ENCODE measurements at regions not wholly inside any gene's neighbourhood (a gene's known extent, or its start where the extent isn't known, plus 50 kb on each side); places are given as distances from the start of the nearest gene placed in this dataset.

DNA sequence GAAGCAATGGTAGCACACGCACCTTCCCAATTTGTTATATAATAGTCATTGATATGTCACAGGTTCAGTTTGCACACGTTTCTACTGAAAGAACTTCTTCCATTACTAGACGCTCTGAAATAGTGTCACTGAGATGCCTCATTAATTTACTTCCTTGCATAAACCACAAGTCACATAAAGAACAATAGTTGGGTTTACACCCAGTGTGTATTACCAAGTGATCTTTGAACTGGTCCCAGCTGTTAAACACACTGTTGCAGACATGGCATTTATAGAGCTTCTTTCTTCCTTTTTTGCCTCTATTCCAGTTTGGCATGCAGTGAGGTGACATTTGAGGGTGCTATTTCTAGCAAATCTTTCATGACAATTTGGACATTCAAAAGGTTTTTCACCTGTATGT is 245.3 kb downstream of the EPM2A start:
- in situ Hi-C loops (cut with HindIII; ENCODE audit: low pct_unique_long_range_greater_than_20kb, low sequenced_read_pairs) = no loop called here
- no peak for TF ChIP-seq JUND (IDR thresholded peaks at IDR 0.05; ENCODE audit: low read depth)
- DNase-seq (ENCODE audit: low read depth in 1 of 2, low spot score in 1 of 2) = no peak

DNA sequence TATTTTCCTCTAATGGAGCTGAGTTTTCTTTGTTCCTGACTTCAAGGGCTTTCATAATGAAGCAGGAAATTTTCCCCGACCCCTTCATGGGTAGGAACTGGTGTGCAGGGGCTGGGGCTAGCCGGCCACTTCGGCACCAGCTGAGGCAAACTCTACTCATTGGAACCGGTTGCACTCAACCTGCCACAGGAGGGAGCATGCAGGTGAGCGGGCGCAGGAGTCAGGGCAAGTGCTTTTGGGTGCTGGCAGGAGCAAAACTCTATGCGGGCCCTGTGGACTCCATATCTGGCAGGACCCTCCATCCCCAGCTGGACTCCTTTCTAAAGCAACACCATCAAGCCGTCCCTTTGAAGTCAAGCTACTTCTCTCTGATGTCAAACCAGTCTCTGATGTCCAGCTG is 244.2 kb downstream of the EPM2A start:
- in situ Hi-C loops (cut with HindIII; ENCODE audit: low pct_unique_long_range_greater_than_20kb, low sequenced_read_pairs) = no loop called here
- no peak for TF ChIP-seq JUND (IDR thresholded peaks at IDR 0.05; ENCODE audit: low read depth)
- DNase-seq (ENCODE audit: low read depth in 1 of 2, low spot score in 1 of 2) = peak in 1 of 2 experiments; percentile 33

DNA sequence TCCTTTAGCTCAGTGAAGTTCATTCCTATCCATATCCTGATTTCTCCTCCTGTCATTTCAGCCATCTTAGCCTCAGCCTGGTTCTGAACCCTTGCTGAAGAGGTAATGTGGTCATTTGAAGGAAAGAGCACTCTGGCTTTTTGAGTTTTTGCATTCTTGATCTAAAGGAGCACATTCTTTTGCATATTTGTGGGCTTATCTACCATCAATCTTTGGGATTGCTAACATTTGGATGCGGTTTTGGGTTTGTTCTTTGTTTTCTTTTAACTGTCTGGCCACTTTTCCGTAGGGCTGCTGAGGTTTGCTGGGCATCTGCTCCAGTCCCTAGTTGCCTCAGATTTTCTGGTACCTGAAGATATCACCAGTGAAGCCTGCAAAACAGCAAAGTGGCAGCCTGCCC is 238.3 kb downstream of the EPM2A start:
- no peak for TF ChIP-seq JUND (IDR thresholded peaks at IDR 0.05; ENCODE audit: low read depth)
- DNase-seq (ENCODE audit: low read depth in 1 of 2, low spot score in 1 of 2) = no peak
- in situ Hi-C loops (cut with HindIII; ENCODE audit: low pct_unique_long_range_greater_than_20kb, low sequenced_read_pairs) = no loop called here

DNA sequence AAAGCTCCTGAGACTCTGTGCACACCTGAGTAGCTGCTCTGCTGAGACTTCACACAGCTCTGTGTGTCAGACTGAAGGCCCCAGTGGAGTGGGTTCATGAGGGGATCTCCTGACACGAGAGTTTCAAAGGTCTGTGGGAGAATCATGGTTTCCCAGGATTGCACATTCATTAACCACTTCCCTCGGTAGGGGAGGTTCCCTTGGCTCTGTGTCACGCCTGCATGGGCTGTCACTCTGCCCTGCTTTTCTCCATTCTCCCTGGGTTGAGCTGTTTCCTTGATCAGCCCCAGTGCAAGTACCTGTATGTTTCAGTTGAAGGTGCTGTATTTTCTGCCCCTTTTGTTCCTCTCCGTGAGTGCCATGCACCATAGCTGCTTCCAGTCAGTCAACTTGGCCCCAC is 236.9 kb downstream of the EPM2A start:
- TF ChIP-seq JUND (IDR thresholded peaks at IDR 0.05; ENCODE audit: low read depth) = no peak
- DNase-seq (ENCODE audit: low read depth in 1 of 2, low spot score in 1 of 2) = no peak
- in situ Hi-C loops (cut with HindIII; ENCODE audit: low pct_unique_long_range_greater_than_20kb, low sequenced_read_pairs) = no loop called here

DNA sequence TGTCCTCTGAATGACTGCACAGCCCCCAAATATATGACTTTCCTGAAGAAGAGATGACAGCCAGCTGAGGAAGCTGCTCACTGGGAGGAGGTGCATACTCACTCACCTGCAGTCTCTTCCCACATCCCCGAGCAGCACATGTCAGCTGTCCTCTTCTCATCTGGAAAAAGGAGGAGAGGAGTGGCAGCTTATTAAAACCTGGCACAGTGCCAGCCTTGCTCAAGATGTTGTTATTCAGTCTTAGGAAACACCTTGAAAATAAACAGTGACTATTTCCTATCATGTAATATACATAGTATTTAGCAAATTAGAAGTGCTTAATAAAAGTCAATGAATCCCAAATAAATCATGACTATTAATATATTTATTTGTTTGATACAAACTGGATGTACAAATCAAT is 232.9 kb downstream of the EPM2A start:
- peak in 1 of 2 experiments; percentile 25 for DNase-seq (ENCODE audit: low read depth in 1 of 2, low spot score in 1 of 2)

DNA sequence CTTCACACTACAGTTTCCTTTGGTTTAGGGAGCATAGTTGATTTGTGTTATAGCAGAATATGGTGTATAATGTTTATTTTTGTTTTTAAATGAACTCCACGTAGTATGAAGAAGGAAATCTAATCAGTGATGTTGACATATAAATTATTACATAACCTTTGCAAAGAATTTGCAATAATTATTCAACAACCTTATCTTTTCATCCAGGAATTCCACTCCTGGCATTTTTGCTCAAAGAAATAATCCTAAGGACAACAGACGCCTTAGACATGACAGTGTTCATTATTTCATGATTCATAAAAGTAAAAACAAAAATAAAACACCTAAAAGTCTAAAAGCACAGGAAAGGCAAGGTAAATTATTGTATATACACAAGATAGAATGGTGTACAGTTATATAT is 229.2 kb downstream of the EPM2A start:
- TF ChIP-seq JUND (IDR thresholded peaks at IDR 0.05; ENCODE audit: low read depth) = no peak
- in situ Hi-C loops (cut with HindIII; ENCODE audit: low pct_unique_long_range_greater_than_20kb, low sequenced_read_pairs) = no loop called here
- DNase-seq (ENCODE audit: low read depth in 1 of 2, low spot score in 1 of 2) = peak in 1 of 2 experiments; percentile 35

More for the DNA sequence above, 232.9 kb downstream of the EPM2A start:
- in situ Hi-C loops (cut with HindIII; ENCODE audit: low pct_unique_long_range_greater_than_20kb, low sequenced_read_pairs) = no loop called here
- TF ChIP-seq JUND (IDR thresholded peaks at IDR 0.05; ENCODE audit: low read depth) = no peak

DNA sequence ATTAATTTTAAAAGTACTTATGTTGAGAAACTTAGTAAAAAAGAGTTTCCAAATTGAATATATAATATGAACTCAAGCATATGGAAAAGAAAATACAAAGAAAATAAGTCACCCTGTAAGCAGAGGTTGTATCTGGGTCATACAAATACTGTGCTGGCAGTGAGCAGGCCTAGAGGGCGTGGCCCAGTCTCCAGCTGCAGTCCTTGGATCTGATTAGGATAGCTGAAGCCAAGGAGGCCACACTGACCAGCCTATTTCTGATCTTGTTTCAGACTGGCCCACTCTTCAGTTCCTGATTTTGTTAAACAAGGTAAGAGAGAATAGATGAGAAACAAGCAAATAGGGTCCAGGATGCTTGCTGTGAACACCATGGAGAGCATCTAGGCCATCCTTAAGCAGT is 228.8 kb downstream of the EPM2A start:
- no peak for TF ChIP-seq JUND (IDR thresholded peaks at IDR 0.05; ENCODE audit: low read depth)
- peak in 1 of 2 experiments; percentile 10 for DNase-seq (ENCODE audit: low read depth in 1 of 2, low spot score in 1 of 2)
- in situ Hi-C loops (cut with HindIII; ENCODE audit: low pct_unique_long_range_greater_than_20kb, low sequenced_read_pairs) = no loop called here

DNA sequence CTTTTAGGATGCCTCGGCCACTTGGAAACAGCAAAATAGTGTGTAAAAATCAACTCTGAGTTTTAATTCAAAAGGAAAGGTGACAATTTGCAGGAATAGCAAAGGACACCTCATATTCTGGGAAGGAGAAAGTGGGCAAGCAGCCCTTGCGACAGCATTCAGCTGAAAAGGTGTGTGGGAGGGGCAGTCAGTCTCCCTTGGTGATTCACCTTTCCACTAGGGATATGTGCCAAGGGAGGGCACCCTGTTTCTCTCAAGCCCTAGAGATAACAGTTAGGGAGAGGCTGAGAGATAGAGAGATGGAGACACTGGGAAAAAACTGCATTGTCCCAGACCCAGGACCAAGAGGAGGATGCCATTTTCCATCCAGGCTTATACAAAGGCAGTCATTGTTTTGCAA is 228.1 kb downstream of the EPM2A start:
- DNase-seq (ENCODE audit: low read depth in 1 of 2, low spot score in 1 of 2) = no peak
- in situ Hi-C loops (cut with HindIII; ENCODE audit: low pct_unique_long_range_greater_than_20kb, low sequenced_read_pairs) = no loop called here
- TF ChIP-seq JUND (IDR thresholded peaks at IDR 0.05; ENCODE audit: low read depth) = no peak

DNA sequence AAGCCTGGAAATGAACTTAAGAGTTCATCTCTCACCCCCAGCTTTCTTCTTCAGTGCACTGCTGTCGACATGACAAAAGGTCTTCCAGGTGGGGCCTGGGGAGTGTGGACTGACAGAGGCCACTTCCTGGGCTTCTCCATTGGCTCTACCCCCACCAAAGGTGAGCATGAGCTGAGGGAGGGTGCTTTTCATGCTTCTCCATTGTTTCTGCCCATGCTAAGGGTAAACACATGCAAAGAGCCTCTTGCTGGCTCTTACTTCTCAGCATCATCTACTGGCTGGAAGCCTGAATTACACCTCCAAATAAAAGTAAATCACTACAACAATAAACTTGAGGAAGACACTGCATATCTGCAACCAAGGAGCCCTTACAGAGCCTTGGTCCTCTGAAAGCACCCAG is 227.2 kb downstream of the EPM2A start:
- in situ Hi-C loops (cut with HindIII; ENCODE audit: low pct_unique_long_range_greater_than_20kb, low sequenced_read_pairs) = no loop called here
- TF ChIP-seq JUND (IDR thresholded peaks at IDR 0.05; ENCODE audit: low read depth) = no peak
- DNase-seq (ENCODE audit: low read depth in 1 of 2, low spot score in 1 of 2) = peak in 1 of 2 experiments; percentile 3

DNA sequence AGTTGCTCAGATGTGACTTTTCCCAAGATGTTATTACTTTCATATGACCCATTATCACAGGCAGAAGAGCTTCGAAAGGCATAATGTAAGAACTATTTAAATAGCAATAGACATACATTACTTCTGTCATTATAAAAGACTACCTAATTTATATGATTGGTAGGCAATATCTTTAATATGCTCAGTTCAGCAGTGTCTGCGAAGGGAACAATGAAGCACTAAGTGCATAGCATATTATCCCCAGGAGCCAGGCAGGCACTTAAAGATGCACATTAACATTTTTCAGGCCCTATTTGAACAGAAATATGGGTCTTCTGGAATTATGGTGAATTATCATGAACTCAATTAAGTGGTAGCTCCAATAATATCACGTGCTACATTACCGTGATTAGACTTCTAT is 217.8 kb downstream of the EPM2A start:
- in situ Hi-C loops (cut with HindIII; ENCODE audit: low pct_unique_long_range_greater_than_20kb, low sequenced_read_pairs) = no loop called here
- TF ChIP-seq JUND (IDR thresholded peaks at IDR 0.05; ENCODE audit: low read depth) = no peak
- DNase-seq (ENCODE audit: low read depth in 1 of 2, low spot score in 1 of 2) = no peak

DNA sequence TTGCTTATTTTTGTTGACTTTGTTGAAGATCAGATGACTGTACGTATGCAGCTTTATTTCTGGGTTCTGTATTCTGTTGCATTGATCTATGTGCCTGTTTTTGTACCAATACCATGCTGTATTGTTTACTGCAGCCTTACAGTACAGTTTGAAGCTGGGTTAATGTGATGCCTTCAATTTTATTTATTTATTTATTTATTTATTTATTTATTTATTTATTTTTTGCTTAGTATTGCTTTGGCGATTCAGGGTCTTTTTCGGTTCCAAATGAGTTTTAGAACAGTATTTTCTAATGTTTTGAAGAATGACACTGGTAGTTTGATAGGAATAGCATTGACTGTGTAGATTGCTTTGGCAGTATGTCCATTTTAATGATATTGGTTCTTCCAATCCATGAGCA is 210.3 kb downstream of the EPM2A start:
- in situ Hi-C loops (cut with HindIII; ENCODE audit: low pct_unique_long_range_greater_than_20kb, low sequenced_read_pairs) = no loop called here
- no peak for TF ChIP-seq JUND (IDR thresholded peaks at IDR 0.05; ENCODE audit: low read depth)
- DNase-seq (ENCODE audit: low read depth in 1 of 2, low spot score in 1 of 2) = no peak

DNA sequence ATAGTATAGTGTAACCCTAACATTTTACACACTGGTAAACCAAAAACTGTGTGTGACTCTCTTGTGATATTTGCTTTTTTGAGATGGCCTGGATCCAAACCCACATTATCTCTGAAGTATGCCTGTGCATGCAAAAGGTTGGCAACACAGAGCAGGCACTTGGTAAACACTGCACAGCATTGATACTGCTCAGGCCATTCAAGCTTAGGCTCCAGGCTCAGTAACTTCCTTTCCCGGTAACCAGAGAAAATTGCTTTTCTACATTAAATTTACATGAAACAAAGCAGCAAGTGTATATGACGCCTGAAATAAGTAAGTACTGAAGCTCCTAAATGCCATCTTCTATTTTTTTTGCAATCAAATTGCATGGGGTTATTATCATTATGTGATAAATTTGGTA is 205.7 kb downstream of the EPM2A start:
- in situ Hi-C loops (cut with HindIII; ENCODE audit: low pct_unique_long_range_greater_than_20kb, low sequenced_read_pairs) = no loop called here
- DNase-seq (ENCODE audit: low read depth in 1 of 2, low spot score in 1 of 2) = no peak
- TF ChIP-seq JUND (IDR thresholded peaks at IDR 0.05; ENCODE audit: low read depth) = no peak

DNA sequence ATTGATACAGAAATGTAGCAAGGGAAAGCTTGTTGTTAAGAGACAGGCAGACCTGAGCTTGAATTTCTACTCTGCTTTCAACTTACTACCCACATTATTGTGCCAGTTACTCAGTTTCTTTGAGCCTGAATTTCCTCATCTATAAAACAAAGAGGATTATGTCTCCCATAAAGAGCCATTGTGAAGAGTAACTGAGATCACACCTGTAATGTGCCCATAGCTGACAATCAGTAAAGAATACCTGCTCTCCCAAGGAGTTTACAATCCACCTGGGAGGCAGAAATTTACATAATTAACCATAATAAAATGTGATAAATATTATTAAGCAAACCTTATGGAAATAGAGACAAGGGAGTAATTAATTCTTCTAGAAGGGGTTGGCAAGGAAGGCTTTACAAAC is 204.9 kb downstream of the EPM2A start:
- in situ Hi-C loops (cut with HindIII; ENCODE audit: low pct_unique_long_range_greater_than_20kb, low sequenced_read_pairs) = no loop called here
- no peak for DNase-seq (ENCODE audit: low read depth in 1 of 2, low spot score in 1 of 2)
- no peak for TF ChIP-seq JUND (IDR thresholded peaks at IDR 0.05; ENCODE audit: low read depth)

DNA sequence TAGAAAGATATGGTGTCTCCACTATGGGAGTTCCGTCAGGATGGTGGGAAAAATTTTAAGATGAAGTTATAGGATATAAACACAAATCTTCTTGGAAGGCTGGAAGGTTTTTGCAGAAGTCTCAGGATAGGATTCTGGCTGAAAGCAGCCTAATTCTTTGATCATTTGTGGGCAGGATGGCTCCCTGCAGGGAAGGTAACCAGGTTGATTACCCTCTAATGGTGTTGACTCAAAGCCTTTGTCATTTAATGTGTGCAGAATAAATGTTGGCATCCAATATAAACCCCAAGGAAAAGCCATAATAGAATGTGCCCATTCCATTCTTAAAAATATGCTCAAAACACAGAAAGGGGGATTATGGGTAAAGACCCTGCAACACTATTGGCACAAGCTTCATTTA is 204.3 kb downstream of the EPM2A start:
- in situ Hi-C loops (cut with HindIII; ENCODE audit: low pct_unique_long_range_greater_than_20kb, low sequenced_read_pairs) = no loop called here
- TF ChIP-seq JUND (IDR thresholded peaks at IDR 0.05; ENCODE audit: low read depth) = no peak
- no peak for DNase-seq (ENCODE audit: low read depth in 1 of 2, low spot score in 1 of 2)

Data from T47D (cell line).